HG03378 (cell line): ENCODE measurements at regions not wholly inside any gene's neighbourhood (a gene's known extent, or its start where the extent isn't known, plus 50 kb on each side); places are given as distances from the start of the nearest gene placed in this dataset.
"Not testable (repeated sequence)": the region's sequence is repeated elsewhere in the genome, so short reads cannot be mapped to it uniquely, and the experiment has no call there.

Experiments used
- ATAC-seq: cut with Tn5 transposase; IDR thresholded peaks from one replicate; pipeline ENCODE4 v1.9.1; 2021; ENCODE audit warnings: mild to moderate bottlenecking, moderate library complexity; ENCODE audit not compliant: unreplicated experiment

GRCh38 chr4:149048451-149049143 lies 606.4 kb upstream of the NR3C2 start:
- ATAC-seq: no peak

DNA sequence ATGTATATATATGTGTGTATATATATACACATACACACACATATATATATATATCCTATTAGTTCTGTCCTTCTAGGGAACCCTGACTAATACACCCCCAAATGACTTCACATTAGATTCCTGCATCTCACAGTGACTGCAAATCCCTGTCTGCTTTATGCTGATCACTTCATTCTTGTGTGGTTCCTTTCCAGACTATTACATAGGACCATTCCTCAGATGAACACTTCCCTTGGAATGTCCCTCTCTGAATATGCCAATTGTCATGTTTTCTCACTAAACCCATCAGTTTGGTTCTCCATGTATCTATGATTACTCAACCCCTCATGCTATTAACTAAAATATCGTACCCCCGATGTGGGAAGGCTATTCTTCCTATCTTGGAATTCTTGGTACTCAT lies 605.2 kb upstream of the NR3C2 start:
- no peak for ATAC-seq

- no peak for ATAC-seq
Measured at GRCh38 chr4:149045731-149046130, 603.5 kb upstream of the NR3C2 start.

- ATAC-seq: not testable (repeated sequence)
Measured at GRCh38 chr4:149039786-149040185, 597.6 kb upstream of the NR3C2 start.

- ATAC-seq: no peak
Measured at GRCh38 chr4:149031399-149031798, 589.2 kb upstream of the NR3C2 start.

DNA sequence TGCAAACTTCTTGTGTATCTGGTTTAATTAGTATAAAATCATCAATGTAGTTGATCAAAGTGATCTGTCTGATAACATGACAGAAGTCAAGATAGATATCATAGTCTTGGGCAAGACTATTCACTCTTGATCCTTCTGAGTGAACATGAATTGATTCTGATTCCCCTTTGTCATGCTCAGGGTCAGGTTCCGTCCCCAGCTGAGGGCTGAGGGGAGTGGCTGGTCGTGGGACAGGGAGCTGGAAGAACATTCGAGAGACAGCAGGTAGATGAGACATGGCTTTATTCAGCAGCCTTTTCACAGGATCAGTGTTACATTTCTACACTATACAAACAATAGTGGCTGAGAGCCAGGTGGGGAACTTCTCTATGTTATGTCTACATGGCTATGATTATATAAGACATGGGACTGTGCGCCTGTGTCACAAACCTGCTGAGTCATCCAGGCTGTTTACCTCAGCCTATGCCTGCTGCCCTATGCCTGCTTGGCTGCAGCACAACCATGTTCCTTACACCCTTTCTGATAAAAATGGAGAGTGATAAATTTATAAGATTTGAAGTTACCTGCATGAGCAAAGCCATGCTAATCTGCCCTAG lies 586.9 kb upstream of the NR3C2 start:
- no peak for ATAC-seq

DNA sequence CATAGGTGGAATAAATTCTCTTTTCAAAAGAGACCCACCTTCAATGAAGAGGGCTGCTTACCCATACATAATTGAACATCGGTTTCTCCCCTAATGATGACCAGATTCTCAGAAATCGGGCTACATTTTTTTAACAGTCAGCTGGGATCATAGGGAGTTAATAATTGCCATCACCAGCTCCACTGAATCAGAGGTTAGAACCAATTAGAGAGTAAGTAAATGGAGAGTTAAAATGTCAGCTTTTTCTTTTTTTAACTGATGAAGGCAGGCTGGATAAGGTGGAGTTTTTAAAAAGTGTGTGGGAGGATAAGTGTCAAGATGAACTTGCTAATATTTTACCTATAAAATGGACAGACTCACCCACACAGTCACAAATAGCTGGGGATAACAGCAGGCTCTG lies 584.5 kb upstream of the NR3C2 start:
- ATAC-seq: no peak

DNA sequence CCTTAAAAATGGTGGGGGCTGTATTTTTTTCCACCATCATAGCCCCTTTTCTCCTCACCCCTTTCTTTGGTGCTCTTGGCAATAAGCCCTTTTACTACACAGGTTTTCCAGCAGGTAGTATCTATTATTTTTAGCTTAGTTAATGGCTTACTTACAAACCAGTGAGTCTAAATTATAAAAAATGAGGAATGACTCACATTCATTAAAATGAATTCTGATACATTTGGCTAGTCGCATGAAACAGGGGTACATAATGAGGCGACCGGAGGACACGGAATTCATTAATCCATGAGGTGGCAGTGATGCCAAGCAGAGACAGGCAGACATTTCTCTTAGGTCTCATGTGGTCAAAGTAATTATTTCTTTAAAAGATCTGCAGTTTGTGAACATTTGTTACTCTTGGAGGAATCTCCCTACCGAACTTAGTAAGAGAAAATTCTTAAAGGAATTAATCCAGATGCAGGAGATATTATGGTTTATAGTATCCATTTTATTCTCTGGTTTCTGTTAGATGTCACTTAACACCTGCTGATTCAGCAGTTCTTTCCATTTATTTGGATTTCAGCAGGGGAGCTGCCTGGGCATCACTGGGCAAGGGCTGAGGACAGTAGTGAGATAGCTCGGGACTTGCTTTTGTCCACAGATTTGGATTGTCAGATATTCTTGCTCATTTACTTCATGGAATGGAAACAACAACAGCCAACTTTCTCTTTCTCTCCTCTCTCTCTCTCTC lies 575.0 kb upstream of the NR3C2 start:
- ATAC-seq: no peak

- ATAC-seq: no peak
Measured at GRCh38 chr4:149009223-149009622, 567.0 kb upstream of the NR3C2 start.

DNA sequence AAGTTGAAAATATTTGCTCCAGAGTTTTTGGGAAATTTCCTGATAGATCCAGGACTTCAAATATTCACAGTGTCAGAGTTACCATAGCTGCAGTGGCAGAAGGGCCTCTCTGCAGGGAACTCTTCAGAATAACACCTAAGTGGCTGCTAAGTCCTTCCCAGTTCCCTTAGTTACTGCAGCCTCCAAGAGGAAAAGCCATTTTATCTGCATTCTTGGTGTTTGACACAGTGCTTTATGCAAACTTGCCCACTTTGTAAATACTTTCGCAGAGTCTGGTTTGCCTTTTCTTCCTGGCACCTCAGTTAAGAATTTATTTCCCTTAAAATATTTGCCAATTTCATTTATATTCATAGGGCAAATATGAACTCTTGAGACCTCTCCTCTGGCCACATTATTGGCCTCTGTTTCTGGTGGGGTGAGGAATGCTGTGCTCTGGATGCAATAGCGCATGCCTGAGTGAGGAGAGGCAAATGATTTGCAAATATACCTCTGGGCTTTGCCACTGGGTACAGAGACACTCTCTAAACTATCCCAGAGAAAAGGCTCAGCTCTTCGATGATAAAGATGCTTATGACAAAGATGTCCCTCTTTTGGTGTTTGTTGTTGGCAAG lies 566.3 kb upstream of the NR3C2 start:
- ATAC-seq: no peak

- ATAC-seq: no peak
Measured at GRCh38 chr4:149005191-149005590, 563.0 kb upstream of the NR3C2 start.

GRCh38 chr4:148999924-149000323 lies 557.7 kb upstream of the NR3C2 start:
- no peak for ATAC-seq

- no peak for ATAC-seq
Measured at GRCh38 chr4:148998719-148999118, 556.5 kb upstream of the NR3C2 start.

GRCh38 chr4:148986951-148987350 lies 544.7 kb upstream of the NR3C2 start:
- ATAC-seq: no peak

DNA sequence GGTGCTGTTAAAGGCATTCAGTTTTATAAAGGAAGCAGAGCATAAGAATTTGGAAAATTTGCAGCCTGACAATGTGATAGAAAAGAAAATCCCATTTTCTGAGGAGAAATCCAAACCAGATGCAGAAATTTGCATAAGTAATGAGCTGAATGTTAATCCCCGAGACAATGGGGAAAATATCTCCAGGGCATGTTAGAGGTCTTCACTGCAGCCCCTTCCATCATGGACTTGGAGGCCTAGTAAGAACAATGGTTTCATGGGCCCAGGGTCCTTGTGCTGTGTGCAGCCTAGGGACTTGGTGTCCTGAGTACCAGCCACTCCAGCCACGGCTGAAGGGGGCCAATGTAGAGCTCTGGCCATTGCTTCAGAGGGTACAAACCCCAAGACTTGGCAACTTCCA lies 542.7 kb upstream of the NR3C2 start:
- ATAC-seq: no peak

DNA sequence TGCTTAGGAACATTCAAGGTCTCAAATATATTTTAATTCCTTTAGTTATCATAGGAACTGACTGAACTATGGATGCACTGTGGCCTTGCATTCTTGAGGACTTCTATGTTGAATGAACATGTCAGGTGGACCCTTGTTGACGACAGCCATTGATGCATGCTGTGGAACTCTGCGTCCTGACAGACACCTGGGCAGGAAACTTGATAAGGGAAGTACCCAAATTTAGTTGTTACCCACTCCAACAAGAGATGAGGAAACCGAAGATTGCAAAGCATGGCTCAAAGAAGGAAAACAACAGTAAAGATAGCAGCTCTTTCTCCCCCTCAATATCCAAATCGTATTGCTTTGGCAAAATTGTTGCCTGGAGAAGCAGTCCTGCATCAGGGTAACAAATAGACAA lies 540.0 kb upstream of the NR3C2 start:
- ATAC-seq: no peak

- ATAC-seq: no peak
Measured at GRCh38 chr4:148980782-148981480, 538.7 kb upstream of the NR3C2 start.

DNA sequence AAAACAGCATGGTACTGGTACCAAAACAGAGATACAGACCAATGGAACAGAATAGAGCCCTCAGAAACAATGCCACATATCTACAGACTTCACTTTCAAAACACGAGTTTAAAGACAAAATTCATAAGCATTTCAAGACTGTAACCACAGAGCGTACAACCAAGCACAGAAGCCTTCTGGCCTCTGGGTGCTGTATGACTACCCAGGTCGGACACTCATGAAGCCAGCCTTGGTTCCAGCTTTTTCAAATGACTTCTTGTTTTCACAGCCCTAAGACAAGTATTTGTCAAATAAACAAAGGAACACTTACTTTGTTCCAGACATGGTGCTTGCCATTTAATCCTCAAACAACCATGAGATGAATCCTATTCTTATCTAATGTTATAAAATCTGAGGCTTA lies 536.1 kb upstream of the NR3C2 start:
- ATAC-seq: no peak

DNA sequence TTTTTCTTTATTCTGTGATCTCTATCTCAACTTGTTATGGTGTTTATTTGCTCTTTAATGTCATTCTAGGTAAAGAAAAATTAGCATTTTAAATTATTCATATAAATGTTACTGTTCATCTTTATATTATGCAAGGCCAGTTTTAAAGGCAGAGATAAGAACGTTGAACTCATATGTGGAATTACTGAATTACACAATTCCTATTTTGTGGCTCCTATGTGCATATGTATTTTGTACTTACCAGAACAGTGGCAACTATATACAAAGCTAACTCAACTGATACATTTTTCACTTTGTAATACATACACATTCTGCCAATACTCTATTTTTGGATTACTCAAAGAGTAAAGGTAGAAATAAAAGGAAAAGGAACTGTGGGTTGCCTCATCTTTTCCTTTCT lies 533.2 kb upstream of the NR3C2 start:
- ATAC-seq: no peak

DNA sequence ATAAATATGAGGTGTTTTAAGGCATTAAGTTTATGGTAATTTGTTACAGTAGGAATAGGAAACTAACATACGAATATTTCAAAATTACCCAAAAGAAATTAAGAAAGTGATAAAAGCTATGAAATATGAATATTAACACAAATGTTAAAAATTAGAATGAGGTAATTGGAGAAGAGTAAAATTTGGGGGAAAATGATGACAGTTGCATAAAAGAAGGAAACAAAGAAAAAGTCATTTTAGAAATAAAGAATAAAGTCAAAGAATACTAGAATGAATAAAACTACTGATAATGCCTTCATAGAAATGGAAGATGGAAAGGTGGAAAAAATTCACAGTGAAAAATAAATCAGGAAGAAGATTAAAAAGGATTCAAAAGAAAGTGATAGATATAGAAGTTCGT lies 522.9 kb upstream of the NR3C2 start:
- no peak for ATAC-seq

DNA sequence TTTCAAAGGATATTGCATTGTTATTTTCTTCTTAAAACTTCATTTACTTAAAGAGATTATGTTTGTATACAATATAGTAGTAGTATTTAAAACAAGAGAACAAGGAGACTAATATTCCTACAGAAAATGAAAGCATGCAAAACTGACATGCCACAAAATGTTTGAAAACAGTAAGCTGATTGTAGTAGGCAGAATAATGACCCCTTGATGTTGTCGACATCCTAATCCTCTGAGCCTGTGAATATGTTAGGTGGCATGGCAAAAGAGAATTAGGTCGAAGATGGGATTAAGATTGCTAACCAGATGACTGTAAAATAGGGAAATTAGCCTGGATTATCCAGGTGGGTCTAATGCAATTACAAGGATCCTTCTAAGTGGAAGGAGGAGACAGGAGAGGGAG lies 522.2 kb upstream of the NR3C2 start:
- ATAC-seq: no peak
